Left ventricle myocardium inferior (tissue), 1 donor: ENCODE measurements at regions not wholly inside any gene's neighbourhood (a gene's known extent, or its start where the extent isn't known, plus 50 kb on each side); places are given as distances from the start of the nearest gene placed in this dataset.

Source experiments
- DNase-seq: peaks from one replicate; pipeline ENCODE4 v3.0.0-alpha.2; 2020
- H3K27ac ChIP-seq: fragments of 200-600 bp; replicated peaks from 2 replicates; pipeline ENCODE4 v1.8.0; 2021
- H3K27me3 ChIP-seq: fragments of 200-600 bp; 2 replicates; pipeline ENCODE4 v1.8.0; 2021; ENCODE audit warnings: low read depth
- H3K36me3 ChIP-seq: fragments of 200-600 bp; 2 replicates; pipeline ENCODE4 v1.8.0; 2021
- H3K4me1 ChIP-seq: fragments of 200-600 bp; 2 replicates; pipeline ENCODE4 v1.8.0; 2021
- H3K4me3 ChIP-seq: fragments of 200-600 bp; 2 replicates; pipeline ENCODE4 v1.8.0; 2021; ENCODE audit warnings: mild to moderate bottlenecking, moderate library complexity
- H3K9me3 ChIP-seq: fragments of 200-600 bp; replicated peaks from 2 replicates; pipeline ENCODE4 v1.8.0; 2021
- intact Hi-C: fragments of 100-400 bp; cut with micrococcal nuclease; formaldehyde crosslinking; loops from one replicate; pipeline ENCODE4 v1.11.0; 2022
- TF ChIP-seq, protein P1 (sequence below): fragments of 200-600 bp; IDR thresholded peaks from 2 replicates; pipeline ENCODE4 v1.8.0; 2021; ENCODE audit warnings: antibody characterized with exemption, mild to moderate bottlenecking, borderline replicate concordance
- donor health status: DM: no; HTN: yes; CAD: no; lungs with severe emphysema.

GRCh38 chr15:100753503-100753902 is 126.1 kb upstream of the ALDH1A3 start:
- Histone ChIP-seq H3K4me1 (no peaks in the 10 kb centered on the region), H3K27me3 (peaks cover 31% of the 10 kb centered on the region)
- intact Hi-C loops: no loop called here

DNA sequence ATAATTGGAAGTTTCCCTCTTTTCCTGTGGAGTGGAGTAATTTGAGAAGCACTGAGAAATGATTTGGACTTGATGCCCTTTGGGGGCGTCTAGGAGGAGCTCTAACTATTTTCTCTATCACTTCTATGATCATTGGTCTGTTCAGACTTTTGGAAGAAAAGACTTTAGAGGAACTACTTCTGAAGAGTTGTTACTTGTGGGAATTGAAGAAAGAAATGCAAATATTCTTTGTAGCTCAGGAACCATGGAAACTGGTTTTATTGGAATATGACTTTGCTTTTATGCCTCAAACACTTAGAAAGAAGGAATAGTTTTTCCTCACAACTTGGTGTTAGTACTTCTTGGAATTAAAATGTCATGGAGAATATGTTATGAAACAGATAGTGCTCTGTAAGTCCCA is 122.0 kb upstream of the ALDH1A3 start:
- H3K4me3 ChIP-seq: no peak overlapping the region
- DNase-seq: no peak
- H3K27ac ChIP-seq: no peak overlapping the region
- intact Hi-C loops: no loop called here
- H3K36me3 ChIP-seq: no peaks in the 10 kb centered on the region
- H3K27me3 ChIP-seq: peaks cover 56% of the 10 kb centered on the region
- TF ChIP-seq, protein P1, sequence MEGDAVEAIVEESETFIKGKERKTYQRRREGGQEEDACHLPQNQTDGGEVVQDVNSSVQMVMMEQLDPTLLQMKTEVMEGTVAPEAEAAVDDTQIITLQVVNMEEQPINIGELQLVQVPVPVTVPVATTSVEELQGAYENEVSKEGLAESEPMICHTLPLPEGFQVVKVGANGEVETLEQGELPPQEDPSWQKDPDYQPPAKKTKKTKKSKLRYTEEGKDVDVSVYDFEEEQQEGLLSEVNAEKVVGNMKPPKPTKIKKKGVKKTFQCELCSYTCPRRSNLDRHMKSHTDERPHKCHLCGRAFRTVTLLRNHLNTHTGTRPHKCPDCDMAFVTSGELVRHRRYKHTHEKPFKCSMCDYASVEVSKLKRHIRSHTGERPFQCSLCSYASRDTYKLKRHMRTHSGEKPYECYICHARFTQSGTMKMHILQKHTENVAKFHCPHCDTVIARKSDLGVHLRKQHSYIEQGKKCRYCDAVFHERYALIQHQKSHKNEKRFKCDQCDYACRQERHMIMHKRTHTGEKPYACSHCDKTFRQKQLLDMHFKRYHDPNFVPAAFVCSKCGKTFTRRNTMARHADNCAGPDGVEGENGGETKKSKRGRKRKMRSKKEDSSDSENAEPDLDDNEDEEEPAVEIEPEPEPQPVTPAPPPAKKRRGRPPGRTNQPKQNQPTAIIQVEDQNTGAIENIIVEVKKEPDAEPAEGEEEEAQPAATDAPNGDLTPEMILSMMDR: no peak
- peaks cover 3% of the 10 kb centered on the region for H3K9me3 ChIP-seq
- no peaks in the 10 kb centered on the region for H3K4me1 ChIP-seq

More at GRCh38 chr15:100753503-100753902, 126.1 kb upstream of the ALDH1A3 start:
- Histone ChIP-seq H3K4me3 (no peak overlapping the region), H3K9me3 (peaks cover 20% of the 10 kb centered on the region), H3K36me3 (no peaks in the 10 kb centered on the region), H3K27ac (no peak overlapping the region)
- DNase-seq: no peak
- TF ChIP-seq, protein P1: no peak

DNA sequence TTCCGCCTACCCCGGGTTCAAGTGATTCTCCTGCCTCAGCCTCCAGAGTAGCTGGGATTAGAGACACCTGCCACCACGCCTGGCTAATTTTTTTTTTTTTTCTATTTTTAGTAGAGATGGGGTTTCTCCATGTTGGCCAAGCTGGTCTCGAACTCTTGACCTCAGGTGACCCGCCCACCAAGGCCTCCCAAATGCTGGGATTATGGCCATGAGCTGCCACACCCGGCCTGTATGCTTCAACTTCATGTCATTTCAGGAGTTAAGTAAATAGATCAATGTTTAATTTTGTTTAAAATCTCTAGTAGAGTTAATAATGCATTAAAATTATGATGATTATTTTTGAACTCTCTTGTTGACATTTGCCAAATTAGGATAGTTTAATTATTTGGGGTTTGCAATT is 121.1 kb upstream of the ALDH1A3 start:
- H3K4me3 ChIP-seq: no peak overlapping the region
- no peaks in the 10 kb centered on the region for H3K4me1 ChIP-seq
- H3K9me3 ChIP-seq: peaks cover 3% of the 10 kb centered on the region
- H3K27ac ChIP-seq: no peak overlapping the region
- no peaks in the 10 kb centered on the region for H3K36me3 ChIP-seq
- TF ChIP-seq, protein P1: no peak
- H3K27me3 ChIP-seq: peaks cover 60% of the 10 kb centered on the region
- intact Hi-C loops: no loop called here
- no peak for DNase-seq

GRCh38 chr15:100759106-100759505 is 120.5 kb upstream of the ALDH1A3 start:
- H3K27ac ChIP-seq: no peak overlapping the region
- peaks cover 3% of the 10 kb centered on the region for H3K9me3 ChIP-seq
- peaks cover 65% of the 10 kb centered on the region for H3K27me3 ChIP-seq
- no peaks in the 10 kb centered on the region for H3K4me1 ChIP-seq
- no peak for DNase-seq
- TF ChIP-seq, protein P1: no peak
- H3K4me3 ChIP-seq: no peak overlapping the region
- H3K36me3 ChIP-seq: no peaks in the 10 kb centered on the region
- intact Hi-C loops: no loop called here

- peaks cover 59% of the 10 kb centered on the region for H3K27me3 ChIP-seq
- TF ChIP-seq, protein P1: no peak
- no peak for DNase-seq
- intact Hi-C loops: no loop called here
- no peak overlapping the region for H3K4me3 ChIP-seq
- peaks cover 3% of the 10 kb centered on the region for H3K9me3 ChIP-seq
- H3K4me1 ChIP-seq: no peaks in the 10 kb centered on the region
- no peaks in the 10 kb centered on the region for H3K36me3 ChIP-seq
- H3K27ac ChIP-seq: no peak overlapping the region
Measured at GRCh38 chr15:100759698-100760356, 119.8 kb upstream of the ALDH1A3 start.
